HEK293 (cell line): ENCODE measurements at regions not wholly inside any gene's neighbourhood (a gene's known extent, or its start where the extent isn't known, plus 50 kb on each side); places are given as distances from the start of the nearest gene placed in this dataset.

Experiments
- CTCF ChIA-PET: fragments of 350-600 bp; formaldehyde crosslinking; extraction: SDS; loops from one replicate; lab custom pipeline; 2021; ENCODE audit warnings: antibody characterized with exemption; lab: Yijun Ruan, JAX
- POLR2A ChIA-PET: fragments of 300-600 bp; formaldehyde crosslinking; extraction: SDS; loops from one replicate; lab custom pipeline; 2020; ENCODE audit warnings: antibody characterized with exemption, inconsistent platforms; lab: Yijun Ruan, JAX
- H3K27ac ChIP-seq: fragments of 200-500 bp; sonication (Bioruptor generic); 2 replicates; pipeline ENCODE4 v1.5.1; 2014; ENCODE audit warnings: low read depth, low read length, control low read depth, inconsistent platforms; ENCODE audit errors: extremely low read depth
- H3K36me3 ChIP-seq, 2 experiments: fragments of 200-500 bp in 1 of 2; sonication (Bioruptor generic) in 1 of 2; 1 replicate in 1 of 2; 2 replicates in 1 of 2; pipeline ENCODE4 v1.5.1; 2014 to 2017; ENCODE audit warnings: inconsistent platforms in 2 of 2, low read length in 2 of 2; ENCODE audit not compliant: control insufficient read depth in 2 of 2, insufficient read depth in 1 of 2
- H3K4me1 ChIP-seq: fragments of 200-500 bp; sonication (Bioruptor generic); 2 replicates; pipeline ENCODE4 v1.5.1; 2014; ENCODE audit warnings: mild to moderate bottlenecking, low read length, inconsistent platforms; ENCODE audit not compliant: control insufficient read depth, insufficient read depth
- H3K4me3 ChIP-seq: 2 replicates; pipeline ENCODE4 v1.5.1; 2011; ENCODE audit warnings: low read depth, mild to moderate bottlenecking, control low read depth, low read length, moderate library complexity
- H3K9me3 ChIP-seq: fragments of 200-500 bp; sonication (Bioruptor generic); 2 replicates; pipeline ENCODE4 v1.5.1; 2014; ENCODE audit warnings: low read depth, low read length, inconsistent platforms; ENCODE audit not compliant: control insufficient read depth, insufficient read depth
- GLIS2 ChIP-seq: fragments of 450-650 bp; formaldehyde crosslinking; IDR thresholded peaks from 2 replicates; pipeline ENCODE4 v1.5.1; 2016; ENCODE audit warnings: missing biosample characterization, missing genetic modification characterization
- OSR2 ChIP-seq: fragments of 450-650 bp; formaldehyde crosslinking; IDR thresholded peaks from 2 replicates; pipeline ENCODE4 v1.5.1; 2016; ENCODE audit warnings: missing biosample characterization, missing genetic modification characterization
- SCRT2 ChIP-seq: fragments of 450-650 bp; formaldehyde crosslinking; IDR thresholded peaks from 2 replicates; pipeline ENCODE4 v1.5.1; 2016; ENCODE audit warnings: missing biosample characterization, missing genetic modification characterization
- SETDB1 ChIP-seq: IDR thresholded peaks from one replicate; pipeline ENCODE4 v1.6.1; 2017; ENCODE audit warnings: mild to moderate bottlenecking, low read length, moderate library complexity, mixed read lengths; ENCODE audit not compliant: insufficient read length
- SP3 ChIP-seq: fragments of 450-650 bp; formaldehyde crosslinking; IDR thresholded peaks from 2 replicates; pipeline ENCODE4 v1.5.1; 2016; ENCODE audit warnings: missing biosample characterization, missing genetic modification characterization
- WT1 ChIP-seq: fragments of 450-650 bp; formaldehyde crosslinking; IDR thresholded peaks from 2 replicates; pipeline ENCODE4 v1.5.1; 2016; ENCODE audit warnings: missing biosample characterization, missing genetic modification characterization
- ZBTB21 ChIP-seq: fragments of 450-650 bp; formaldehyde crosslinking; IDR thresholded peaks from 2 replicates; pipeline ENCODE4 v1.5.1; 2017; ENCODE audit warnings: missing biosample characterization, missing genetic modification characterization
- ZNF10 ChIP-seq: fragments of 450-650 bp; formaldehyde crosslinking; IDR thresholded peaks from 2 replicates; pipeline ENCODE4 v1.5.1; 2017; ENCODE audit warnings: missing biosample characterization, missing genetic modification characterization
- ZNF133 ChIP-seq: fragments of 450-650 bp; formaldehyde crosslinking; IDR thresholded peaks from 2 replicates; pipeline ENCODE4 v1.5.1; 2016; ENCODE audit warnings: missing biosample characterization, missing genetic modification characterization
- ZNF16 ChIP-seq: fragments of 450-650 bp; formaldehyde crosslinking; IDR thresholded peaks from 2 replicates; pipeline ENCODE4 v1.5.1; 2016; ENCODE audit warnings: low read depth, missing biosample characterization, missing genetic modification characterization
- ZNF24 ChIP-seq: fragments of 450-650 bp; formaldehyde crosslinking; IDR thresholded peaks from 2 replicates; pipeline ENCODE4 v1.5.1; 2016; ENCODE audit warnings: missing biosample characterization, missing genetic modification characterization
- ZNF248 ChIP-seq: fragments of 450-650 bp; formaldehyde crosslinking; IDR thresholded peaks from 2 replicates; pipeline ENCODE4 v1.5.1; 2017; ENCODE audit warnings: missing biosample characterization, missing genetic modification characterization
- ZNF350 ChIP-seq: fragments of 450-650 bp; formaldehyde crosslinking; IDR thresholded peaks from 2 replicates; pipeline ENCODE4 v1.5.0; 2017; ENCODE audit warnings: missing biosample characterization, mild to moderate bottlenecking, missing genetic modification characterization
- ZNF394 ChIP-seq: fragments of 450-650 bp; formaldehyde crosslinking; IDR thresholded peaks from 2 replicates; pipeline ENCODE4 v1.5.1; 2016; ENCODE audit warnings: missing biosample characterization, missing genetic modification characterization, mild to moderate bottlenecking, moderate library complexity, borderline replicate concordance
- ZNF433 ChIP-seq: fragments of 450-650 bp; formaldehyde crosslinking; IDR thresholded peaks from 2 replicates; pipeline ENCODE4 v1.5.1; 2016; ENCODE audit warnings: missing biosample characterization, missing genetic modification characterization, low read depth
- ZNF530 ChIP-seq: fragments of 450-650 bp; formaldehyde crosslinking; IDR thresholded peaks from 2 replicates; pipeline ENCODE4 v1.5.1; 2016; ENCODE audit warnings: low read depth, missing biosample characterization, missing genetic modification characterization
- ZNF544 ChIP-seq: fragments of 450-650 bp; formaldehyde crosslinking; IDR thresholded peaks from 2 replicates; pipeline ENCODE4 v1.5.0; 2017; ENCODE audit warnings: missing biosample characterization, missing genetic modification characterization
- ZNF549 ChIP-seq: fragments of 450-650 bp; IDR thresholded peaks from 2 replicates; pipeline ENCODE4 v1.5.1; 2018; ENCODE audit warnings: missing biosample characterization, missing genetic modification characterization, mild to moderate bottlenecking, inconsistent platforms, moderate library complexity
- ZNF571 ChIP-seq: fragments of 450-650 bp; formaldehyde crosslinking; IDR thresholded peaks from 2 replicates; pipeline ENCODE4 v1.5.0; 2017; ENCODE audit warnings: missing biosample characterization, missing genetic modification characterization
- ZNF629 ChIP-seq: fragments of 450-650 bp; formaldehyde crosslinking; IDR thresholded peaks from 2 replicates; pipeline ENCODE4 v1.5.1; 2017; ENCODE audit warnings: missing biosample characterization, missing genetic modification characterization
- ZNF654 ChIP-seq: fragments of 450-650 bp; formaldehyde crosslinking; IDR thresholded peaks from 2 replicates; pipeline ENCODE4 v1.5.1; 2016; ENCODE audit warnings: low read depth, missing biosample characterization, missing genetic modification characterization
- ZNF664 ChIP-seq: fragments of 450-650 bp; formaldehyde crosslinking; IDR thresholded peaks from 2 replicates; pipeline ENCODE4 v1.5.1; 2016; ENCODE audit warnings: missing biosample characterization, missing genetic modification characterization
- TF ChIP-seq, protein P1 (sequence below): fragments of 450-650 bp; IDR thresholded peaks from 2 replicates; pipeline ENCODE4 v1.5.1; 2018; ENCODE audit warnings: missing biosample characterization, missing genetic modification characterization
- TF ChIP-seq, protein P2 (sequence below): fragments of 450-650 bp; formaldehyde crosslinking; IDR thresholded peaks from 2 replicates; pipeline ENCODE4 v1.5.1; 2016; ENCODE audit warnings: missing biosample characterization, missing genetic modification characterization
- TF ChIP-seq, protein P3 (sequence below): fragments of 450-650 bp; formaldehyde crosslinking; IDR thresholded peaks from 2 replicates; pipeline ENCODE4 v1.5.1; 2016; ENCODE audit warnings: missing biosample characterization, missing genetic modification characterization

DNA sequence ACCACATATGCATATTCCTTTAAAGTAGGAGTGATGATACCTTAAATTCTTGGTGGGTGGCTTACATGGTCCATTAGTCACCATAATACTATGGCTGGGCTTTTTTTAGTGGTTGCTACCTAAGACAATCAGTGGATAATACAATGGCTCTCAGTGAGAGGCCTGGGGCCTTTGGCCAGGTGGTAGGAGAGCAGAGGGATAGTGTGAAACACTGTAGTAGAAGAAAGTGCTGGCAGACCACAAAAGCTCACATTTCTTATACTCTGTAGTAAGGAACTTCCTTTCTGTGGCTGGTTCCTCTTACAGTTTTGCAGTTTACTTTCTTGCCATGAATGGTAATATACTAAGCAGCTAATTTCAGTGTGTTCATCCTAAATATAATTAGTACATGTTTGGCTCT lies 583.5 kb downstream of the XIRP2 start:
- H3K4me1 ChIP-seq = no peaks in the 10 kb centered on the region
- no peak overlapping the region for H3K4me3 ChIP-seq
- no peak overlapping the region for H3K27ac ChIP-seq
- no peaks in the 10 kb centered on the region for H3K9me3 ChIP-seq
- no peaks in the 10 kb centered on the region for H3K36me3 ChIP-seq
- ChIA-PET POLR2A (no interaction called here), CTCF (no interaction called here)
- TF ChIP-seq ZNF133 = no peak

DNA sequence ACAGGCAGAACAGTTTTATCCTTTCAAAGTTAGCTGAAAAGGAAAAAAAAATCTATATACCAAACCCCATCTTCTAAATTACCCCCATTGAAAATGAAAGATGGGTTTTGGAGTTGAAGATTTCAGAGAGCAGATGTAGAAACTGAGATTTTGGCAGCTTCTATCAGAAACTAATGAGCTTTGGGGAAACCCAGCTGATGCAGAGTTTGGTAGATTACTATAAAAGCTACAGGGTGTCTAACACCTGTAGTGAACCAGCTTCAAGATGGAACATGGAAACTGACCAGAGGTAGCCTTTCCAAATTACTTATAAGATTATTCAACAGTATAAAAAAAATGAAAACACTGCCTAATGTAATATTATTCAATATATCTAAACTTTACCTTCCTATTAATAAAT lies 583.1 kb downstream of the XIRP2 start:
- no peak overlapping the region for H3K27ac ChIP-seq
- TF ChIP-seq SCRT2 (tag by site-specific recombination) (no peak), OSR2 (no peak), ZNF654 (no peak), ZNF133 (no peak), ZNF629 (tag by site-specific recombination) (no peak), ZNF24 (no peak), ZNF571 (tag by site-specific recombination) (no peak), SP3 (no peak), ZNF350 (tag by site-specific recombination) (no peak), ZNF433 (tag by site-specific recombination) (no peak), ZNF394 (tag by site-specific recombination) (no peak), ZNF664 (tag by site-specific recombination) (no peak), ZNF544 (no peak), WT1 (no peak)
- TF ChIP-seq, protein P1, sequence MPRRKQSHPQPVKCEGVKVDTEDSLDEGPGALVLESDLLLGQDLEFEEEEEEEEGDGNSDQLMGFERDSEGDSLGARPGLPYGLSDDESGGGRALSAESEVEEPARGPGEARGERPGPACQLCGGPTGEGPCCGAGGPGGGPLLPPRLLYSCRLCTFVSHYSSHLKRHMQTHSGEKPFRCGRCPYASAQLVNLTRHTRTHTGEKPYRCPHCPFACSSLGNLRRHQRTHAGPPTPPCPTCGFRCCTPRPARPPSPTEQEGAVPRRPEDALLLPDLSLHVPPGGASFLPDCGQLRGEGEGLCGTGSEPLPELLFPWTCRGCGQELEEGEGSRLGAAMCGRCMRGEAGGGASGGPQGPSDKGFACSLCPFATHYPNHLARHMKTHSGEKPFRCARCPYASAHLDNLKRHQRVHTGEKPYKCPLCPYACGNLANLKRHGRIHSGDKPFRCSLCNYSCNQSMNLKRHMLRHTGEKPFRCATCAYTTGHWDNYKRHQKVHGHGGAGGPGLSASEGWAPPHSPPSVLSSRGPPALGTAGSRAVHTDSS (tag by site-specific recombination) = no peak
- TF ChIP-seq, protein P2, sequence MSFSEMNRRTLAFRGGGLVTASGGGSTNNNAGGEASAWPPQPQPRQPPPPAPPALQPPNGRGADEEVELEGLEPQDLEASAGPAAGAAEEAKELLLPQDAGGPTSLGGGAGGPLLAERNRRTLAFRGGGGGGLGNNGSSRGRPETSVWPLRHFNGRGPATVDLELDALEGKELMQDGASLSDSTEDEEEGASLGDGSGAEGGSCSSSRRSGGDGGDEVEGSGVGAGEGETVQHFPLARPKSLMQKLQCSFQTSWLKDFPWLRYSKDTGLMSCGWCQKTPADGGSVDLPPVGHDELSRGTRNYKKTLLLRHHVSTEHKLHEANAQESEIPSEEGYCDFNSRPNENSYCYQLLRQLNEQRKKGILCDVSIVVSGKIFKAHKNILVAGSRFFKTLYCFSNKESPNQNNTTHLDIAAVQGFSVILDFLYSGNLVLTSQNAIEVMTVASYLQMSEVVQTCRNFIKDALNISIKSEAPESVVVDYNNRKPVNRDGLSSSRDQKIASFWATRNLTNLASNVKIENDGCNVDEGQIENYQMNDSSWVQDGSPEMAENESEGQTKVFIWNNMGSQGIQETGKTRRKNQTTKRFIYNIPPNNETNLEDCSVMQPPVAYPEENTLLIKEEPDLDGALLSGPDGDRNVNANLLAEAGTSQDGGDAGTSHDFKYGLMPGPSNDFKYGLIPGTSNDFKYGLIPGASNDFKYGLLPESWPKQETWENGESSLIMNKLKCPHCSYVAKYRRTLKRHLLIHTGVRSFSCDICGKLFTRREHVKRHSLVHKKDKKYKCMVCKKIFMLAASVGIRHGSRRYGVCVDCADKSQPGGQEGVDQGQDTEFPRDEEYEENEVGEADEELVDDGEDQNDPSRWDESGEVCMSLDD (tag by site-specific recombination) = no peak
- no peak overlapping the region for H3K4me3 ChIP-seq
- H3K4me1 ChIP-seq = no peaks in the 10 kb centered on the region
- H3K36me3 ChIP-seq = no peaks in the 10 kb centered on the region
- POLR2A ChIA-PET = no interaction called here
- no peaks in the 10 kb centered on the region for H3K9me3 ChIP-seq
- CTCF ChIA-PET = no interaction called here

DNA sequence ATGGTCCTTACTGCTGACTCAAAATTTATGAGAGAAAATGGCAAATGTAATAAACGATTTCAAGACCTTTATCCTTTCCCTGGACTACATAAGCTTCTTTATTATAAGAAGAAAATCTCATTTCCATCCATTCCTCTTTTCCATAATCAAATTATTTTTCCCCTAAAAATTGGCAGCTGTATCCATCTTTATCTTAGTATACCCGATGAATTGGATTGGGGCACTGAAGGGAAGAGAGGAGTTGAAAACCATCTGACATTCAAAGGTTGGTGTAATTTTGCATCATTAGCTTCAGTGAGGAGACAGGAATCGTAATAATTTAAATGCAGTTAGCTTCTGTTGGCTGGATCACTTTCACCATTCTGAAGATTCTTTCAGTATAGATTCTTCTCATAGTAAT lies 574.1 kb downstream of the XIRP2 start:
- no peak overlapping the region for H3K4me3 ChIP-seq
- H3K27ac ChIP-seq = no peak overlapping the region
- POLR2A ChIA-PET = no interaction called here
- TF ChIP-seq ZNF10 (tag by site-specific recombination) = no peak
- TF ChIP-seq ZNF16 = no peak
- TF ChIP-seq ZNF549 = no peak
- no peak for TF ChIP-seq ZNF530
- no peak for TF ChIP-seq SETDB1
- TF ChIP-seq ZNF248 (tag by site-specific recombination) = no peak
- TF ChIP-seq ZBTB21 (tag by site-specific recombination) = no peak
- TF ChIP-seq GLIS2 (tag by site-specific recombination) = no peak
- TF ChIP-seq, protein P3, sequence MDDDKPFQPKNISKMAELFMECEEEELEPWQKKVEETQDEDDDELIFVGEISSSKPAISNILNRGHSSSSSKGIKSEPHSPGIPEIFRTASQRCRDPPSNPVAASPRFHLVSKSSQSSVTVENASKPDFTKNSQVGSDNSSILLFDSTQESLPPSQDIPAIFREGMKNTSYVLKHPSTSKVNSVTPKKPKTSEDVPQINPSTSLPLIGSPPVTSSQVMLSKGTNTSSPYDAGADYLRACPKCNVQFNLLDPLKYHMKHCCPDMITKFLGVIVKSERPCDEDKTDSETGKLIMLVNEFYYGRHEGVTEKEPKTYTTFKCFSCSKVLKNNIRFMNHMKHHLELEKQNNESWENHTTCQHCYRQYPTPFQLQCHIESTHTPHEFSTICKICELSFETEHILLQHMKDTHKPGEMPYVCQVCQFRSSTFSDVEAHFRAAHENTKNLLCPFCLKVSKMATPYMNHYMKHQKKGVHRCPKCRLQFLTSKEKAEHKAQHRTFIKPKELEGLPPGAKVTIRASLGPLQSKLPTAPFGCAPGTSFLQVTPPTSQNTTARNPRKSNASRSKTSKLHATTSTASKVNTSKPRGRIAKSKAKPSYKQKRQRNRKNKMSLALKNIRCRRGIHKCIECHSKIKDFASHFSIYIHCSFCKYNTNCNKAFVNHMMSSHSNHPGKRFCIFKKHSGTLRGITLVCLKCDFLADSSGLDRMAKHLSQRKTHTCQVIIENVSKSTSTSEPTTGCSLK = no peak
- no peaks in the 10 kb centered on the region for H3K4me1 ChIP-seq
- CTCF ChIA-PET = no interaction called here
- no peaks in the 10 kb centered on the region for H3K36me3 ChIP-seq
- no peaks in the 10 kb centered on the region for H3K9me3 ChIP-seq
